Common myeloid progenitor, CD34-positive (primary cell): ENCODE measurements at regions not wholly inside any gene's neighbourhood (a gene's known extent, or its start where the extent isn't known, plus 50 kb on each side); places are given as distances from the start of the nearest gene placed in this dataset.

Source experiments
- CTCF ChIA-PET: fragments of 350-600 bp; sonication (Branson Sonifier 250); formaldehyde crosslinking; loops from one replicate; lab custom pipeline; 2021; ENCODE audit warnings: antibody characterized with exemption; lab: Charles Lee
- POLR2A ChIA-PET: fragments of 350-600 bp; sonication (Branson Sonifier 250); formaldehyde crosslinking; loops from one replicate; lab custom pipeline; 2021; ENCODE audit warnings: antibody characterized with exemption; lab: Charles Lee
- DNase-seq, 3 donors: peaks; one replicate each; pipeline versions ENCODE4 v3.0.0 to v3.0.0-alpha.2; 2013
- H3K27ac ChIP-seq, 2 experiments: 1 replicate in 1 of 2; 2 replicates in 1 of 2; pipeline ENCODE4 v1.7.0; 2013; ENCODE audit warnings: inconsistent platforms in 2 of 2, low read length in 2 of 2, mild to moderate bottlenecking in 2 of 2, low read depth in 1 of 2, moderate library complexity in 1 of 2; ENCODE audit not compliant: severe bottlenecking in 2 of 2, insufficient read depth in 1 of 2, poor library complexity in 1 of 2
- H3K27me3 ChIP-seq, 5 experiments: replicated peaks in 2 of 5; 1 replicate in 3 of 5; 2 replicates in 2 of 5; pipeline versions ENCODE4 v1.6.1 to v1.7.0; 2013; ENCODE audit warnings: low read length in 4 of 5, mild to moderate bottlenecking in 2 of 5, moderate library complexity in 2 of 5, inconsistent platforms in 1 of 5; ENCODE audit not compliant: insufficient read depth in 5 of 5, control insufficient read depth in 4 of 5
- H3K36me3 ChIP-seq, 4 experiments: 1 replicate in 2 of 4; 2 replicates in 2 of 4; pipeline versions ENCODE4 v1.6.1 to v1.7.0; 2013; ENCODE audit warnings: low read length in 3 of 4, control low read depth in 1 of 4, mild to moderate bottlenecking in 1 of 4; ENCODE audit not compliant: control insufficient read depth in 4 of 4, insufficient read depth in 4 of 4
- H3K4me1 ChIP-seq, 4 experiments: 1 replicate in 3 of 4; 2 replicates in 1 of 4; pipeline versions ENCODE4 v1.6.1 to v1.7.1; 2013; ENCODE audit warnings: low read length in 3 of 4, mild to moderate bottlenecking in 3 of 4, control low read depth in 1 of 4, inconsistent platforms in 1 of 4, moderate library complexity in 1 of 4; ENCODE audit not compliant: control insufficient read depth in 4 of 4, insufficient read depth in 4 of 4; ENCODE audit errors: control extremely low read depth in 1 of 4
- H3K4me3 ChIP-seq, 7 experiments: 1 replicate in 4 of 7; 2 replicates in 3 of 7; pipeline versions ENCODE4 v1.5.1 to v1.7.0; 2013; ENCODE audit warnings: mild to moderate bottlenecking in 7 of 7, low read length in 6 of 7, moderate library complexity in 6 of 7, inconsistent platforms in 2 of 7, low read depth in 2 of 7, control low read depth in 1 of 7; ENCODE audit not compliant: insufficient read depth in 4 of 7, control insufficient read depth in 1 of 7; ENCODE audit errors: extremely low read depth in 1 of 7
- H3K9me3 ChIP-seq, 5 experiments: 1 replicate in 4 of 5; 2 replicates in 1 of 5; pipeline versions ENCODE4 v1.6.1 to v1.7.1; 2013; ENCODE audit warnings: low read length in 4 of 5, mild to moderate bottlenecking in 2 of 5, inconsistent platforms in 1 of 5, low read depth in 1 of 5, moderate library complexity in 1 of 5; ENCODE audit not compliant: control insufficient read depth in 4 of 5, insufficient read depth in 2 of 5; ENCODE audit errors: control extremely low read depth in 1 of 5
- WGBS: methylation state at CpG from one replicate; pipeline ENCODE4 v1.1.5; 2013; ENCODE audit not compliant: insufficient coverage; 5-methylcytosine and 5-hydroxymethylcytosine counted together

- POLR2A ChIA-PET, result no interaction called here
- 90% methylated on average over 2 of the region's 6 CpGs for whole genome bisulfite sequencing
Observed at GRCh38 chrX:19293606-19294325, 50.0 kb upstream of the PDHA1 start.

More at GRCh38 chrX:19293606-19294325, 50.0 kb upstream of the PDHA1 start:
- CTCF ChIA-PET, result interaction anchor here (0.7 kb wide), 1 partner anchor 1895 kb away, joined by 3 read pairs; no protein-coding TSS in a partner anchor
- DNase-seq, result no peak
- peaks cover 0 to 26% (median 2%) of the 10 kb centered on the region in 5 experiments for H3K27me3 ChIP-seq
- no peak overlapping the region for H3K4me3 ChIP-seq
- no peak overlapping the region for H3K27ac ChIP-seq
- H3K36me3 ChIP-seq, result no peaks in the 10 kb centered on the region
- peaks cover 0 to 4% (median 0%) of the 10 kb centered on the region in 5 experiments for H3K9me3 ChIP-seq
- no peaks in the 10 kb centered on the region for H3K4me1 ChIP-seq
